TTC549 (cell line): ENCODE measurements at regions not wholly inside any gene's neighbourhood (a gene's known extent, or its start where the extent isn't known, plus 50 kb on each side); places are given as distances from the start of the nearest gene placed in this dataset.

Experiments used
- FAIRE-seq: peaks from 2 replicates; lab custom pipeline; 2012; peaks lifted over from hg19 to GRCh38; lab: Jason Lieb, UNC

- no peak for FAIRE-seq
These were observed 624.4 kb downstream of the PSAT1 start for GRCh38 chr9:78921341-78921740.

GRCh38 chr9:78923966-78924659 lies 627.2 kb downstream of the PSAT1 start:
- FAIRE-seq, result no peak

GRCh38 chr9:78927099-78927940 lies 630.4 kb downstream of the PSAT1 start:
- no peak for FAIRE-seq

- FAIRE-seq, result no peak
These were observed 631.9 kb downstream of the PSAT1 start for GRCh38 chr9:78928625-78929405.

GRCh38 chr9:78930281-78930680 lies 633.4 kb downstream of the PSAT1 start:
- FAIRE-seq, result no peak

GRCh38 chr9:78932849-78933627 lies 636.1 kb downstream of the PSAT1 start:
- no peak for FAIRE-seq

GRCh38 chr9:78934880-78935279 lies 636.9 kb upstream of the TLE4 start:
- FAIRE-seq, result no peak

GRCh38 chr9:78938821-78939220 lies 632.9 kb upstream of the TLE4 start:
- FAIRE-seq, result no peak

GRCh38 chr9:78939311-78940065 lies 632.3 kb upstream of the TLE4 start:
- no peak for FAIRE-seq

- FAIRE-seq, result no peak
These were observed 631.5 kb upstream of the TLE4 start for GRCh38 chr9:78940121-78940855.

GRCh38 chr9:78954286-78954685 lies 617.5 kb upstream of the TLE4 start:
- FAIRE-seq, result no peak

- FAIRE-seq, result no peak
These were observed 612.9 kb upstream of the TLE4 start for GRCh38 chr9:78958892-78959291.

- no peak for FAIRE-seq
These were observed 609.6 kb upstream of the TLE4 start for GRCh38 chr9:78962156-78962555.

- no peak for FAIRE-seq
These were observed 607.9 kb upstream of the TLE4 start for GRCh38 chr9:78963911-78964310.

- no peak for FAIRE-seq
These were observed 604.1 kb upstream of the TLE4 start for GRCh38 chr9:78967596-78968217.

GRCh38 chr9:78970375-78970774 lies 601.4 kb upstream of the TLE4 start:
- no peak for FAIRE-seq

GRCh38 chr9:78971540-78971939 lies 600.2 kb upstream of the TLE4 start:
- no peak for FAIRE-seq

- no peak for FAIRE-seq
These were observed 599.3 kb upstream of the TLE4 start for GRCh38 chr9:78972303-78972999.

GRCh38 chr9:78973907-78974306 lies 597.9 kb upstream of the TLE4 start:
- no peak for FAIRE-seq

- no peak for FAIRE-seq
These were observed 588.9 kb upstream of the TLE4 start for GRCh38 chr9:78982849-78983248.
